SH-SY5Y (cell line): ENCODE measurements at regions not wholly inside any gene's neighbourhood (a gene's known extent, or its start where the extent isn't known, plus 50 kb on each side); places are given as distances from the start of the nearest gene placed in this dataset.

Experiments
- GATA2 ChIP-seq: IDR thresholded peaks from 2 replicates; pipeline ENCODE4 v1.6.1; 2011; ENCODE audit warnings: mild to moderate bottlenecking, low read depth, low read length
- GATA3 ChIP-seq: IDR thresholded peaks from 2 replicates; pipeline ENCODE4 v1.6.1; 2011; ENCODE audit warnings: low read depth, mild to moderate bottlenecking, low read length, moderate library complexity

GRCh38 chrX:10390187-10390586 lies 230.2 kb downstream of the MID1 start:
- no peak for TF ChIP-seq GATA2
- no peak for TF ChIP-seq GATA3
